ENCODE measurements at regions not wholly inside any gene's neighbourhood (a gene's known extent, or its start where the extent isn't known, plus 50 kb on each side); places are given as distances from the start of the nearest gene placed in this dataset.
"Not testable (repeated sequence)": the region's sequence is repeated elsewhere in the genome, so short reads cannot be mapped to it uniquely, and the experiment has no call there.

- Histone ChIP-seq H3K79me2 (ENCODE audit: low read length) (no peaks in the 10 kb centered on the region), H3K9me2 (replicated peaks; ENCODE audit: low read length) (no peaks in the 10 kb centered on the region), H3K36me3 (ENCODE audit: low read depth, low read length) (no peaks in the 10 kb centered on the region), H3F3A (ENCODE audit: low read length, unreplicated experiment) (no peaks in the 10 kb centered on the region), H3K4me1 (ENCODE audit: insufficient read depth, low read length) (no peaks in the 10 kb centered on the region), H3K27me3 (ENCODE audit: low read length) (no peaks in the 10 kb centered on the region), H3K9me3 (ENCODE audit: low read length) (no peaks in the 10 kb centered on the region), H3K27ac (ENCODE audit: low read length) (no peak overlapping the region), H3K9ac (ENCODE audit: low read length) (no peak overlapping the region), H4K20me1 (ENCODE audit: low read length) (no peaks in the 10 kb centered on the region), H2AFZ (ENCODE audit: low read length) (no peak overlapping the region), H3K4me2 (ENCODE audit: low read length) (no peak overlapping the region), H3K4me3 (ENCODE audit: low read length) (no peak overlapping the region)
- no peak for ATAC-seq
- intact Hi-C loops (cut with micrococcal nuclease): loop anchor here (5.0 to 10.0 kb wide), 2 partner anchors 101 to 349 kb away; partner anchors contain the start of gene LARP1
- CTCF ChIA-PET: no interaction called here
- POLR2A ChIA-PET (ENCODE audit: unreplicated experiment): no interaction called here
- TF ChIP-seq EZH2 (IDR thresholded peaks at IDR 0.05; ENCODE audit: low read length, unreplicated experiment): no peak
- TF ChIP-seq EZH2phosphoT487 (IDR thresholded peaks at IDR 0.05; ENCODE audit: borderline replicate concordance, low read length): no peak
- TF ChIP-seq, protein P1, sequence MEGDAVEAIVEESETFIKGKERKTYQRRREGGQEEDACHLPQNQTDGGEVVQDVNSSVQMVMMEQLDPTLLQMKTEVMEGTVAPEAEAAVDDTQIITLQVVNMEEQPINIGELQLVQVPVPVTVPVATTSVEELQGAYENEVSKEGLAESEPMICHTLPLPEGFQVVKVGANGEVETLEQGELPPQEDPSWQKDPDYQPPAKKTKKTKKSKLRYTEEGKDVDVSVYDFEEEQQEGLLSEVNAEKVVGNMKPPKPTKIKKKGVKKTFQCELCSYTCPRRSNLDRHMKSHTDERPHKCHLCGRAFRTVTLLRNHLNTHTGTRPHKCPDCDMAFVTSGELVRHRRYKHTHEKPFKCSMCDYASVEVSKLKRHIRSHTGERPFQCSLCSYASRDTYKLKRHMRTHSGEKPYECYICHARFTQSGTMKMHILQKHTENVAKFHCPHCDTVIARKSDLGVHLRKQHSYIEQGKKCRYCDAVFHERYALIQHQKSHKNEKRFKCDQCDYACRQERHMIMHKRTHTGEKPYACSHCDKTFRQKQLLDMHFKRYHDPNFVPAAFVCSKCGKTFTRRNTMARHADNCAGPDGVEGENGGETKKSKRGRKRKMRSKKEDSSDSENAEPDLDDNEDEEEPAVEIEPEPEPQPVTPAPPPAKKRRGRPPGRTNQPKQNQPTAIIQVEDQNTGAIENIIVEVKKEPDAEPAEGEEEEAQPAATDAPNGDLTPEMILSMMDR (conservative IDR thresholded peaks at IDR 0.05; ENCODE audit: low read depth, low read length): no peak
- BruUV-seq (replicated peaks): no TSS peak
- no peak for DNase-seq
Observed at GRCh38 chr5:154653418-154653763, 101.8 kb upstream of the LARP1 start.

DNA sequence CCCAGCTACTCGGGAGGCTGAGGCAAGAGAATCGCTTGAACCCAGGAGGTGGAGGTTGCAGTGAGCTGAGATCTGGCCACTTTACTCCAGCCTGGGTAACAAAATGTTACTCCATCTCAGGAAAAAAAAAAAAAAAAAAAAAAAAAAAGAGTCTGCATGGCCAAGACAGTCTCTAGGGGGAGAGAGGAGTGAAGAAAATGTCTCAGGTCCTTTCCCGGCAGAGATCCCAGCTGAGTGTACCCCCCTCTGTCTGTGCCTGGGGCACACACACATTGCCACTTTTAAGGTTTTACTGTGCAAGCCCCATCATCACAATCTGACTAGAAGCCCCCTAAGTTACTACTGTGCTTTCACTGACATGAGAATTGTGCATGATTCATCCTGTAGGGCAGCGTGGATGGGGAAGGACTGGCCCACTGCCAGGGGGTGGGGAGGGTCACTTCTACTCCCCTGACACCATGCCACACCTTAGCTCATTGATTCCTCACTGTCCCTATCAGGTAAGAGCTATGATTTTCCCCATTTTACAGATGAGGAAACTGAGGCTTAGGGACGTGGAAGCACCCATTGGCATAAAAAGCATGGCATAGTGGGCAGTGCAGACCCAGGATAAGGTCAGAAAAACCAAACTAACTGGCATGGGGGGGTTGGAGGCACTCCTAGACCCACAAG, 102.3 kb upstream of the LARP1 start:
- H4K20me1 ChIP-seq (ENCODE audit: low read length): no peaks in the 10 kb centered on the region
- no peaks in the 10 kb centered on the region for H3K9me3 ChIP-seq (ENCODE audit: low read length)
- no peaks in the 10 kb centered on the region for H3K27me3 ChIP-seq (ENCODE audit: low read length)
- no peak overlapping the region for H3K9ac ChIP-seq (ENCODE audit: low read length)
- H3K4me3 ChIP-seq (ENCODE audit: low read length): no peak overlapping the region
- ChIA-PET CTCF (no interaction called here), POLR2A (ENCODE audit: unreplicated experiment) (no interaction called here)
- H3K27ac ChIP-seq (ENCODE audit: low read length): no peak overlapping the region
- no peaks in the 10 kb centered on the region for H3K9me2 ChIP-seq (replicated peaks; ENCODE audit: low read length)
- BruUV-seq (replicated peaks): no TSS peak
- intact Hi-C loops (cut with micrococcal nuclease): loop anchor here (5.0 to 10.0 kb wide), 2 partner anchors 102 to 349 kb away; partner anchors contain the start of gene LARP1
- H3K4me1 ChIP-seq (ENCODE audit: insufficient read depth, low read length): no peaks in the 10 kb centered on the region
- no peak overlapping the region for H3K4me2 ChIP-seq (ENCODE audit: low read length)
- no peaks in the 10 kb centered on the region for H3K79me2 ChIP-seq (ENCODE audit: low read length)
- no peaks in the 10 kb centered on the region for H3F3A ChIP-seq (ENCODE audit: low read length, unreplicated experiment)
- DNase-seq: no peak
- no peak overlapping the region for H2AFZ ChIP-seq (ENCODE audit: low read length)
- TF ChIP-seq EZH2phosphoT487 (IDR thresholded peaks at IDR 0.05; ENCODE audit: borderline replicate concordance, low read length): no peak
- TF ChIP-seq, protein P1 (conservative IDR thresholded peaks at IDR 0.05; ENCODE audit: low read depth, low read length): no peak
- no peak for TF ChIP-seq EZH2 (IDR thresholded peaks at IDR 0.05; ENCODE audit: low read length, unreplicated experiment)
- no peaks in the 10 kb centered on the region for H3K36me3 ChIP-seq (ENCODE audit: low read depth, low read length)
- ATAC-seq: no peak

DNA sequence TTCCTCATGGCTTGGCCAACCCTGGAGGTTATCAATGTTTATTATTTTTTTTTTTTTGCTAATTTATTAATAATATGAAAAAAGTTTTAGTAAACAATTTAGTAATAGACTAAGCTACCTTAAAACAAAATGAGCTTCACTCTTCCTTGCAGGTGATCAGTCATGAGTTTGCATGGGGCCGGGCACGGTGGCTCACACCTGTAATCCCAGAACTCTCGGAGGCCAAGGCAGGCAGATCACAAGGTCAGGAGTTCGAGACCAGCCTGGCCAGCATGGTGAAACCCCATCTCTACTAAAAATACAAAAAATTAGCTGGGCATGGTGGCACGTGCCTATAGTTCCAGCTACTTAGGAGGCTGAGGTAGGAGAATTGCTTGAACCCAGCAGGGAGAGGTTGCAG, 103.4 kb upstream of the LARP1 start:
- H3K36me3 ChIP-seq (ENCODE audit: low read depth, low read length); H3K4me3 ChIP-seq (ENCODE audit: low read length); H3K4me1 ChIP-seq (ENCODE audit: insufficient read depth, low read length); H3K4me2 ChIP-seq (ENCODE audit: low read length); BruUV-seq (replicated peaks); H3K9me2 ChIP-seq (replicated peaks; ENCODE audit: low read length); CTCF ChIA-PET; ATAC-seq; H3K27ac ChIP-seq (ENCODE audit: low read length); H2AFZ ChIP-seq (ENCODE audit: low read length); POLR2A ChIA-PET (ENCODE audit: unreplicated experiment); H4K20me1 ChIP-seq (ENCODE audit: low read length); H3K79me2 ChIP-seq (ENCODE audit: low read length); H3K27me3 ChIP-seq (ENCODE audit: low read length); H3K9me3 ChIP-seq (ENCODE audit: low read length); H3K9ac ChIP-seq (ENCODE audit: low read length); H3F3A ChIP-seq (ENCODE audit: low read length, unreplicated experiment); DNase-seq: not testable (repeated sequence)
- intact Hi-C loops (cut with micrococcal nuclease): loop anchor here (5.0 to 10.0 kb wide), 2 partner anchors 103 to 351 kb away; partner anchors contain the start of gene LARP1
